ENCODE measurements at regions not wholly inside any gene's neighbourhood (a gene's known extent, or its start where the extent isn't known, plus 50 kb on each side); places are given as distances from the start of the nearest gene placed in this dataset.
"Not testable (repeated sequence)": the region's sequence is repeated elsewhere in the genome, so short reads cannot be mapped to it uniquely, and the experiment has no call there.

- DNase-seq (ENCODE audit: low spot score): no peak
Measured at GRCh38 chr5:30150231-30150630, 1043.3 kb upstream of the CDH6 start.

GRCh38 chr5:30149526-30149925 lies 1044.0 kb upstream of the CDH6 start:
- no peak for DNase-seq (ENCODE audit: low spot score)

- DNase-seq (ENCODE audit: low spot score): no peak
Measured at GRCh38 chr5:30147976-30148375, 1045.5 kb upstream of the CDH6 start.

GRCh38 chr5:30144059-30144458 lies 1049.4 kb upstream of the CDH6 start:
- not testable (repeated sequence) for DNase-seq (ENCODE audit: low spot score)

DNA sequence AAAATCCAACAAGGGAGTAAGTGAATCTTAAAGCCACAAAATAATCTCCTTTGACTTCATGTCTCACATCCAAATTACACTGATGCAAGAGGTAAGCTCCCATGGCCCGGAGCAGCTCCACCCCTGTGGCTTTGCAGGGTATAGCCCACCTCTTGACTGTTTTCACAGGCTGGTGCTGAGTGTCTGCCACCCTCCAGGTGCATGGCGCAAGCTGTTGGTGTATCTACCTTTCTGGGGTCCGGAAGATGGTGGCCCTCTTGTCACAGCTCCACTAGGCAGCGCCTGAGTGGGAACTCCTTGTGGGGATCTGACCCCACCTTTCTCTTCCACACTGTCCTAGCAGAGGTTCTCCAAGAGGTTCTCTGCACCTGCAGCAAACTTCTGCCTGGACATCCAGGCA lies 1051.1 kb upstream of the CDH6 start:
- DNase-seq (ENCODE audit: low spot score): no peak

GRCh38 chr5:30121043-30121442 lies 1072.4 kb upstream of the CDH6 start:
- DNase-seq (ENCODE audit: low spot score): no peak

DNA sequence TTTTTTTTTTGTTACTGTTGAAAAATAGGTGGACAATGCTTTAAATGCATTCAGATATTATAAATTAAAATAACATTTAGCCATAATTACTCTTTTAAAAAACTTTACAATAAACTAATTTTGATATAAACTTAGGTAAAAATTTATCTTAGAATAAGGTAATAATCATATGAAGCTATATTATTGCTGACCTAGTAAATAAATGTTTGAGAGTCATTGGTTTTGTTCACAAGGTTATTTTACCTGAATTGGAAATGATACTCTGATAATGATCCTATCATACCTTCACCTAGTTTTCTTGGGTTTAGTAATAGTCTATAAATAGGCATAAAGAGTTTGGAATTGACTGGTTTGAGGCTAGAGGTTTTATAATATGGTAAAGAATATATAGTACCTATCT lies 1076.4 kb upstream of the CDH6 start:
- DNase-seq (ENCODE audit: low spot score): no peak

DNA sequence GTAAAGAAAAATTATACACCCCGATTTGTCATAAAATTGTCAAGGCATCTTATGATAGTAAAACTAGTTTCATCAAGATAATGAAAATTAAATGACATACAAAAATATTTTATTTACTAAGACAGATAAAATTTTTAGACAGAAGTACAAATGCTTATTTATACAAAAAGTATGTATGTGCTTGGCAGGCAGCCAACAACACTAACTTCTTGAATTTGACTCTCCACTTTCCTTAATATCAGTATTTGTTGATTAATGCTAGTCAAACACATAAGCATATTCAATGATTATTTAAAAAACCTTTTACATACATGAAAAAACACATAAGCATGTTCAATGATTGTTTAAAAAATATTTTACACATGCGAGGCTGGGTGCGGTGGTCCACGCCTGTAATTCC lies 1079.9 kb upstream of the CDH6 start:
- DNase-seq (ENCODE audit: low spot score): no peak

DNA sequence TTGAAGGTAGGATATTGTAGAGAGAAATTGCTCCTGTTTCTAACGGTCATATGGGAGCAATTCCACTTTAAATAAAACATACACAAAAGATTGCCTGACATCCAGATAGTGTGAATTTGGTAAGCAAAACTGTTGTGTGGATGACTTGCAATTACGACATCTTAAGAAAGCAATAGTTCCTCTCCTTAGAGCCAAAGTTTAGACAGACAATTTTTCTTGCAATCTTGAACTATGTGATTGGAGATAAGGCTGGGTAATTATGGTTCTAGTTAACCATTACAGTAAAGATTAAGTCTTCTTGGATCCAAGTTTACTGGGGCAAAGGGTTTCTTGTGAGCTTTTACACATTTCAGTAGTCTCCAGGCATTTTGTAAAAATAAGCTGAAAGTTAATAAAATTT lies 1080.6 kb upstream of the CDH6 start:
- no peak for DNase-seq (ENCODE audit: low spot score)

GRCh38 chr5:30108051-30108450 lies 1085.4 kb upstream of the CDH6 start:
- no peak for DNase-seq (ENCODE audit: low spot score)

- DNase-seq (ENCODE audit: low spot score): no peak
Measured at GRCh38 chr5:30106596-30106995, 1086.9 kb upstream of the CDH6 start.

- no peak for DNase-seq (ENCODE audit: low spot score)
Measured at GRCh38 chr5:30104872-30105596, 1088.5 kb upstream of the CDH6 start.

GRCh38 chr5:30103452-30104202 lies 1089.9 kb upstream of the CDH6 start:
- DNase-seq (ENCODE audit: low spot score): no peak

- DNase-seq (ENCODE audit: low spot score): no peak
Measured at GRCh38 chr5:30103052-30103451, 1090.4 kb upstream of the CDH6 start.

DNA sequence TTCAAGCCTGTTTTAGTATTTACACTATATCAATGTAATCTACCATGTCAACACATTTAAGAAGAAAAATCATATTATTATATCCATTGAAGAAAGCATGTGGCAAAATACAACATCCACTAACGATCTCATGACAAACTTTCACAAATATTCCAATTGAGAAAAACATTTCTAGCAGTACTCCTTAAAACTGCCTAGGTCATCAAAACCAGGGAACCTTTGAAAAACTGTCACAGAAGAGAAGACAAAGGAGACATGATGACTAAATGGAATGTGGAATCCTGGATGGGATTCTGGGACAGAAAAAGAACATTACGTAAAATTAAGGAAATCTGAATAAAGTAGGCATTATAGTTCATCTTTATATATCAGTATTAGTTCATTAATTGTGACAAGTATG lies 1091.3 kb upstream of the CDH6 start:
- no peak for DNase-seq (ENCODE audit: low spot score)

DNA sequence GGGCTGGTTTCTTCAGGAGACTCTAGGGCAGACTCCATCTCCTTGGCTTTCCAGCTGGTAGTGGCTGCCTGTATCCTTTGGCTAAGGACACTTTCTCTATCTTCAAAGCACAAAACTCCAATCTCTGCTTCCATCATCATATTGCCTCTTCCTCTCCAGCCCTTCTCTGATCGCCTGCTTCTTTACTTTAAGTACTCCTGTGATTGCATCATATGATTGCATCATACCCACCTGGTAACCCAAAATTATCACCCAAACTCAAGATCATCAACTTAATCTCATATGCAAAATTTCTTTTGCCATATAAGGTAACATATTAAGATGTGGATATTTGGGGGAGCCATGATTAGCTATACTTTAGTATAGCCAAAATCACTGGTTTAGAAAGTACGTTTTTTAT lies 1092.6 kb upstream of the CDH6 start:
- DNase-seq (ENCODE audit: low spot score): no peak

DNA sequence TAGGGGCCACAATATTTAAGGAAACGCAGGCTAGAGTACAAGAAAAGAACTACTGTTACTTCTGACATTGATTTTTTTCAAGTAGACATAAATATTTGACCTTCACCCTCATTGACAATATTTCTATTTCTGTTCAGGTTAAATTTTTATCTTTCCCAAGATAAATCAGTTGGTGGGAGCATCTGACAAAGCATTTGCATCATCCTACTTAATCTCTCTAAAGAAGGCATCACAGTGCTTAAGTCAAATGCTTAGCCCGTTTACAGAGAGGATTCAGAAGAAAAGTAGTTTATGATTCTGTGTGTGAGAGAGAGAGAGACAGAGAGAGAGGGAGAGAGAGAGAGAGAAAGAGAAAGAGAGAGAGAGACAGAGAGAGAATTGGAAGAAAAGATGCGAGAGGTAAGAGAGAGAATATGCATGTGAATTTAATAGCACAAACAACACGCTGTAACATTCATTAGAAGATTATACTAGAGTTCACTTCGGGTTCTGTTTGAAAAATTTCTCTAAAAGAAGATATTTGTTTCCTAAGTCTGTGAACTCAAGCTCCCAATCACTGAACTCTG lies 1093.3 kb upstream of the CDH6 start:
- no peak for DNase-seq (ENCODE audit: low spot score)

GRCh38 chr5:30099634-30100033 lies 1093.9 kb upstream of the CDH6 start:
- DNase-seq (ENCODE audit: low spot score): peak; percentile 44

- DNase-seq (ENCODE audit: low spot score): no peak
Measured at GRCh38 chr5:30098940-30099339, 1094.5 kb upstream of the CDH6 start.

DNA sequence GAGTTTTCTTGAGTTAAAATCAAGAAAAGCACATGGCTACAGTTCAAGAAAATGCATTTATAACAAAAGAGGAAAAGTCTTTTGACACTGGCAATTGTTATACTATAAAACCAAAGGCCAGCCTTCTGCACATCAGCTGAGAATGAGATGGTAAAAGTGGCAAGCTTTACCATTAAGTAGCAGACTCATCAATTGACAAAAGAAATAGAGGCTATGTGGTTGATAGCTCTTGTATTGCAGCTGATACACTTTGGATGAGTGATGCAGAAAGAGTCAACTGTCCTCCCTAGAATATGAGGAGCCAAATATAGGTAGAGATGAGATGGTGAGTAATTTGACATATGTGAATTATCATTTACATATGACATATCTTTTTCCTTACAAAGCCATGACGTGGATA lies 1100.9 kb upstream of the CDH6 start:
- no peak for DNase-seq (ENCODE audit: low spot score)

DNA sequence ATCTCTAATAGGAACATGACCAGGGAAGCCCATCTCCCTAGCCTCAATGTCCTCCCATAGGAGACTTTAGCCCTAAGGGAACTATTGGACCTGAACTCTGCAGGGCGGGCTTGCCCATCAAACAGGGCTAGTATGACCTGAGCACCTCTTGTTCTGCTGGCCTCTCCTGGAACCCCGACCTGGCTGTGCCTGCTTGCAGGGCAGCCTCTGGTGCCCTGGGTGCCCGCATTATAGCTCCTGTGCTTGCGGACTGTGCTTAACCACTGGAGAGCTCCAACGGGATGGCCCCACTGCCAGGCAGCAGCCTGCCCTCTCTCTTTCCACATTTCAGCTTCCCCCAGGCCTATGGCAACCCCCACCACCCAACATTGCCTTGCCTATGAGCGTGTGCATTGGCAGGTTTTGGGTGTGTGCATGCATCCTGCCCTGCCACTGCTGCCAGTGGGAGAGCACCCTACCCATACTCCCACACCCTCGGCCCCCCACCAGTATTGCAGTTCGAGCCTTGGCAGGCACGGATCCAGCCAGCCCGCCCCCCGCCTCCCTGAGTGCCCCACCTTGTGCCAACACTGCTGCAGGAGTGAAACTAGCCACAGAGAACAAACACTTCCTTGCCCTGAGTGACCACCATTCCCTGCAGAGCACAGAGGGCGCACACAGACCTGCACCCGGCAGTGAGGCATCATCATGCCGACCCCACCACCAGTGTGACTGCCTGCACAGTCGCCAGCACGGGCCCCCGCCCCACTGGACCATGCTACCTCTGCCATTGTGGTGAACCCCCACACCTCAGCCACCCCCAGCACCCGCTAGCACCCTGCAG lies 1123.8 kb upstream of the CDH6 start:
- no peak for DNase-seq (ENCODE audit: low spot score)

- no peak for DNase-seq (ENCODE audit: low spot score)
Measured at GRCh38 chr5:30063503-30063902, 1130.0 kb upstream of the CDH6 start.

DNA sequence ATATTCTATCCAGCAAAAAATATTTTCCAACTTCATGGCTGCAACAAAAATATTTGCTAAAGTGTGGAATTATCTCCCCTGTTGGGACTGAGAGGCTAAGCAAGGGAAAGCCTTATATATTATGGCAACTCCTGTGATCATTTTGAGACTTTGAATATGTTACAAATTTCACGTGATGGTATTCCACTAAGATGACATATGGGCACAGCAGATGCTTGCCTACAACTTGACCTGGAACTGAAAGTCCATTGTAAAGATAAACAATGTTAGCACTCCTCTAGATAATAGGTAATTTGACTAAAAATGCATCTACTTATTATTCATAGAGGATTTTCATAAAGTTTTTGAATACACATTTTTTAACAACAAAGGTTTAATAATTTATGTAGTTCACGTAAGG lies 1141.5 kb upstream of the CDH6 start:
- DNase-seq (ENCODE audit: low spot score): no peak

Measured in LoVo (cell line).